ENCODE measurements at regions not wholly inside any gene's neighbourhood (a gene's known extent, or its start where the extent isn't known, plus 50 kb on each side); places are given as distances from the start of the nearest gene placed in this dataset.

DNA sequence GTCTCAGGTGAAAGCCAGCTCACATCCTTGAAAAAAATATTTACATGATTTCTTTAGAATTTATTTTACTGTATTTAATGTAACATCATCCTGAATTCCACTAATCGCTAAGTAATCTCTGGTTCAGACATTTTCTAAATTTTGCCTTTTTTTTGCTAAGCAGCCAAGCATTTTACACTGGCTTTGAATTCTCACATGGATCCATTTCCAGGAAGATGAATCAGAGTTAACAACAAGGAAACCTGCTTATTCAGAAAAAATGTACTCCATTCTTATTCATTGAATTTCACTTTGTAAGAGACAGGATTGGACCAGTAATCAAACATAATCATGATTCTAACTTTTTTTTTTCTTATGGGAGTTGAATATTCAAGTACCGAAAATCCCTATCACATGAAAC is 1785.1 kb upstream of the FLRT2 start:
- ATAC-seq (no peak), FAIRE-seq (no peak), DNase-seq (ENCODE audit: low read depth in 1 of 2, low spot score in 1 of 2) (no peak)
- Histone ChIP-seq H3K27ac (no peak overlapping the region), H3K9me3 (no peaks in the 10 kb centered on the region), H3K4me2 (no peak overlapping the region), H3K4me3 (no peak overlapping the region), H3K4me1 (no peaks in the 10 kb centered on the region)
- TF ChIP-seq CTCF (IDR thresholded peaks at IDR 0.05) (no peak), PBX3 (IDR thresholded peaks at IDR 0.05) (no peak), CBX2 (IDR thresholded peaks at IDR 0.05; ENCODE audit: borderline replicate concordance, low read depth) (no peak), SMC3 (IDR thresholded peaks at IDR 0.05) (no peak), RARB (CRISPR knock-in tag; IDR thresholded peaks at IDR 0.05) (no peak), ESRRA (IDR thresholded peaks at IDR 0.05; ENCODE audit: borderline replicate concordance, low read length) (no peak), HOXA7 (CRISPR knock-in tag; IDR thresholded peaks at IDR 0.05) (no peak), ELK1 (IDR thresholded peaks at IDR 0.05; ENCODE audit: low read depth, low read length) (no peak), ZC3H11A (IDR thresholded peaks at IDR 0.05) (no peak), HOXB13 (CRISPR knock-in tag; IDR thresholded peaks at IDR 0.05; ENCODE audit: low read depth) (no peak), MYC (IDR thresholded peaks at IDR 0.05; ENCODE audit: borderline replicate concordance, low read length) (no peak), POLR2A (IDR thresholded peaks at IDR 0.05; ENCODE audit: low read length) (no peak), HEYL (CRISPR knock-in tag; IDR thresholded peaks at IDR 0.05) (no peak), FOSB (CRISPR knock-in tag; IDR thresholded peaks at IDR 0.05) (no peak)
- TF ChIP-seq, protein P1, sequence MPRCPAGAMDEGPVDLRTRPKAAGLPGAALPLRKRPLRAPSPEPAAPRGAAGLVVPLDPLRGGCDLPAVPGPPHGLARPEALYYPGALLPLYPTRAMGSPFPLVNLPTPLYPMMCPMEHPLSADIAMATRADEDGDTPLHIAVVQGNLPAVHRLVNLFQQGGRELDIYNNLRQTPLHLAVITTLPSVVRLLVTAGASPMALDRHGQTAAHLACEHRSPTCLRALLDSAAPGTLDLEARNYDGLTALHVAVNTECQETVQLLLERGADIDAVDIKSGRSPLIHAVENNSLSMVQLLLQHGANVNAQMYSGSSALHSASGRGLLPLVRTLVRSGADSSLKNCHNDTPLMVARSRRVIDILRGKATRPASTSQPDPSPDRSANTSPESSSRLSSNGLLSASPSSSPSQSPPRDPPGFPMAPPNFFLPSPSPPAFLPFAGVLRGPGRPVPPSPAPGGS (IDR thresholded peaks at IDR 0.05), result no peak
- ChIA-PET CTCF (no interaction called here), POLR2A (no interaction called here)
- 35% methylated on average over 2 of the region's 2 CpGs for WGBS (ENCODE audit: missing lambda C conversion rate)

- CTCF ChIA-PET, result no interaction called here
- no peak for DNase-seq (ENCODE audit: low read depth in 1 of 2, low spot score in 1 of 2)
- Histone ChIP-seq H3K9me3 (no peaks in the 10 kb centered on the region), H3K4me3 (no peak overlapping the region), H3K4me1 (no peaks in the 10 kb centered on the region), H3K4me2 (no peak overlapping the region), H3K27ac (no peak overlapping the region)
- POLR2A ChIA-PET, result no interaction called here
- 46% methylated on average over 3 of the region's 3 CpGs for WGBS (ENCODE audit: missing lambda C conversion rate)
- no peak for ATAC-seq
- FAIRE-seq, result no peak
- TF ChIP-seq SREBF2 (IDR thresholded peaks at IDR 0.05), result no peak
- TF ChIP-seq ELK1 (IDR thresholded peaks at IDR 0.05; ENCODE audit: low read depth, low read length), result no peak
- TF ChIP-seq RAD21 (conservative IDR thresholded peaks at IDR 0.05 in 1 of 2, IDR thresholded peaks at IDR 0.05 in 1 of 2), result no peak
- no peak for TF ChIP-seq HES2 (IDR thresholded peaks at IDR 0.05)
- TF ChIP-seq EP300 (IDR thresholded peaks at IDR 0.05), result no peak
- no peak for TF ChIP-seq USF2 (IDR thresholded peaks at IDR 0.05)
- TF ChIP-seq ATOH8 (CRISPR knock-in tag; IDR thresholded peaks at IDR 0.05; ENCODE audit: low read depth), result no peak
- TF ChIP-seq, protein P2, sequence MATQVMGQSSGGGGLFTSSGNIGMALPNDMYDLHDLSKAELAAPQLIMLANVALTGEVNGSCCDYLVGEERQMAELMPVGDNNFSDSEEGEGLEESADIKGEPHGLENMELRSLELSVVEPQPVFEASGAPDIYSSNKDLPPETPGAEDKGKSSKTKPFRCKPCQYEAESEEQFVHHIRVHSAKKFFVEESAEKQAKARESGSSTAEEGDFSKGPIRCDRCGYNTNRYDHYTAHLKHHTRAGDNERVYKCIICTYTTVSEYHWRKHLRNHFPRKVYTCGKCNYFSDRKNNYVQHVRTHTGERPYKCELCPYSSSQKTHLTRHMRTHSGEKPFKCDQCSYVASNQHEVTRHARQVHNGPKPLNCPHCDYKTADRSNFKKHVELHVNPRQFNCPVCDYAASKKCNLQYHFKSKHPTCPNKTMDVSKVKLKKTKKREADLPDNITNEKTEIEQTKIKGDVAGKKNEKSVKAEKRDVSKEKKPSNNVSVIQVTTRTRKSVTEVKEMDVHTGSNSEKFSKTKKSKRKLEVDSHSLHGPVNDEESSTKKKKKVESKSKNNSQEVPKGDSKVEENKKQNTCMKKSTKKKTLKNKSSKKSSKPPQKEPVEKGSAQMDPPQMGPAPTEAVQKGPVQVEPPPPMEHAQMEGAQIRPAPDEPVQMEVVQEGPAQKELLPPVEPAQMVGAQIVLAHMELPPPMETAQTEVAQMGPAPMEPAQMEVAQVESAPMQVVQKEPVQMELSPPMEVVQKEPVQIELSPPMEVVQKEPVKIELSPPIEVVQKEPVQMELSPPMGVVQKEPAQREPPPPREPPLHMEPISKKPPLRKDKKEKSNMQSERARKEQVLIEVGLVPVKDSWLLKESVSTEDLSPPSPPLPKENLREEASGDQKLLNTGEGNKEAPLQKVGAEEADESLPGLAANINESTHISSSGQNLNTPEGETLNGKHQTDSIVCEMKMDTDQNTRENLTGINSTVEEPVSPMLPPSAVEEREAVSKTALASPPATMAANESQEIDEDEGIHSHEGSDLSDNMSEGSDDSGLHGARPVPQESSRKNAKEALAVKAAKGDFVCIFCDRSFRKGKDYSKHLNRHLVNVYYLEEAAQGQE (IDR thresholded peaks at IDR 0.05), result no peak
- TF ChIP-seq HOXB5 (CRISPR knock-in tag; IDR thresholded peaks at IDR 0.05), result no peak
- TF ChIP-seq EHF (CRISPR knock-in tag; IDR thresholded peaks at IDR 0.05), result no peak
- no peak for TF ChIP-seq RARB (CRISPR knock-in tag; IDR thresholded peaks at IDR 0.05)
- TF ChIP-seq HOXB13 (CRISPR knock-in tag; IDR thresholded peaks at IDR 0.05; ENCODE audit: low read depth), result no peak
- no peak for TF ChIP-seq FOSB (CRISPR knock-in tag; IDR thresholded peaks at IDR 0.05)
- no peak for TF ChIP-seq CHD4 (IDR thresholded peaks at IDR 0.05; ENCODE audit: borderline replicate concordance)
Observed at GRCh38 chr14:83746336-83746735, 1783.6 kb upstream of the FLRT2 start.
